ENCODE measurements at regions not wholly inside any gene's neighbourhood (a gene's known extent, or its start where the extent isn't known, plus 50 kb on each side); places are given as distances from the start of the nearest gene placed in this dataset.

DNA sequence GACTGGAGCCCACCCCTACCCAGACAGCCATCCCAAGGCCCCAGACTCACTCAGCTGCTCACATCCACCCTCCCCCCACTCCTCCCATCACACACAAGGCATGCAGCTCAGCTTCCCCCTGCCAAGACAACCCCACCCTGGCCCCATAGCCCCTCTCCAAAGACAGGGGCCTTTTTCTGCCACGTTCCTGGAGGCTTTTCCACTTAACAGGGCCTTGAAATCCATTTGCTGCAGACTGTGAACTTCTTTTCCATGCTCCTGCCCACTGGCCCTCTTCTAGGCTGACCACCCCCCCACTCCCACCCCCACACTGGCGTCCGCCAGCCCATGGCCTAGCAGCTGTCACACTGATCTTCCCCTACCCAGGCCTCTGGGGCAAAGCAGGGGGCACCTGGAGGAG is 76.0 kb downstream of the PJA1 start:
- Histone ChIP-seq H4K5ac (ENCODE audit: low read depth, low read length) (no peak overlapping the region), H3K4me3 (ENCODE audit: insufficient read depth, low read depth, low read length) (no peak overlapping the region), H3K9ac (ENCODE audit: low read depth, low read length) (no peak overlapping the region), H2BK5ac (ENCODE audit: low read depth, low read length, poor library complexity, severe bottlenecking) (no peak overlapping the region), H3K9me1 (ENCODE audit: insufficient read depth, low read length) (no peaks in the 10 kb centered on the region), H3K14ac (replicated peaks; ENCODE audit: low read depth, low read length) (no peak overlapping the region), H3K4me1 (ENCODE audit: control insufficient read depth, insufficient read depth, low read length) (peaks cover 3% of the 10 kb centered on the region; the same call in 1 of the 2 replicates), H3K27me3 (ENCODE audit: control insufficient read depth, insufficient read depth, low read length) (peaks cover 43% of the 10 kb centered on the region), H4K91ac (ENCODE audit: insufficient read depth, low read depth, low read length) (no peak overlapping the region), H4K8ac (ENCODE audit: low read depth in 2 of 2, low read length in 2 of 2) (no peak overlapping the region), H3K79me1 (ENCODE audit: low read depth in 1 of 2, low read length in 2 of 2) (no peaks in the 10 kb centered on the region), H3K4me2 (ENCODE audit: low read depth, low read length) (no peak overlapping the region), H3K9me3 (ENCODE audit: control insufficient read depth, insufficient read depth, low read length) (no peaks in the 10 kb centered on the region), H2BK15ac (ENCODE audit: low read depth, low read length) (no peak overlapping the region), H2AK9ac (replicated peaks; ENCODE audit: low read depth, low read length, poor library complexity) (no peak overlapping the region), H2AFZ (replicated peaks; ENCODE audit: low read length, poor library complexity) (no peak overlapping the region), H3K56ac (ENCODE audit: extremely low read depth, insufficient read depth, low read length) (no peak overlapping the region), H2AK5ac (ENCODE audit: low read depth, low read length) (no peak overlapping the region), H3K27ac (ENCODE audit: insufficient read depth, low read length) (no peak overlapping the region), H2BK120ac (ENCODE audit: low read depth, low read length) (no peak overlapping the region), H3K36me3 (ENCODE audit: control insufficient read depth, insufficient read depth, low read length) (no peaks in the 10 kb centered on the region), H3K18ac (ENCODE audit: low read depth, low read length) (no peak overlapping the region), H3K4ac (ENCODE audit: low read depth, low read length) (no peak overlapping the region), H4K20me1 (ENCODE audit: insufficient read depth, low read length) (no peaks in the 10 kb centered on the region), H2BK20ac (ENCODE audit: low read depth, low read length) (no peak overlapping the region), H3K23ac (ENCODE audit: low read depth, low read length) (no peak overlapping the region)
- BruUV-seq (replicated peaks), result no TSS peak
- TF ChIP-seq SMC3 (IDR thresholded peaks at IDR 0.05; ENCODE audit: low read depth, low read length), result no peak
- TF ChIP-seq, protein P1, sequence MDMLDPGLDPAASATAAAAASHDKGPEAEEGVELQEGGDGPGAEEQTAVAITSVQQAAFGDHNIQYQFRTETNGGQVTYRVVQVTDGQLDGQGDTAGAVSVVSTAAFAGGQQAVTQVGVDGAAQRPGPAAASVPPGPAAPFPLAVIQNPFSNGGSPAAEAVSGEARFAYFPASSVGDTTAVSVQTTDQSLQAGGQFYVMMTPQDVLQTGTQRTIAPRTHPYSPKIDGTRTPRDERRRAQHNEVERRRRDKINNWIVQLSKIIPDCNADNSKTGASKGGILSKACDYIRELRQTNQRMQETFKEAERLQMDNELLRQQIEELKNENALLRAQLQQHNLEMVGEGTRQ (IDR thresholded peaks at IDR 0.05; ENCODE audit: low read depth, low read length), result no peak
- TF ChIP-seq POLR2A (IDR thresholded peaks at IDR 0.05; ENCODE audit: low read depth, low read length), result no peak
- no peak for TF ChIP-seq NFE2L2 (IDR thresholded peaks at IDR 0.05; ENCODE audit: low read depth, low read length)
- TF ChIP-seq, protein P2, sequence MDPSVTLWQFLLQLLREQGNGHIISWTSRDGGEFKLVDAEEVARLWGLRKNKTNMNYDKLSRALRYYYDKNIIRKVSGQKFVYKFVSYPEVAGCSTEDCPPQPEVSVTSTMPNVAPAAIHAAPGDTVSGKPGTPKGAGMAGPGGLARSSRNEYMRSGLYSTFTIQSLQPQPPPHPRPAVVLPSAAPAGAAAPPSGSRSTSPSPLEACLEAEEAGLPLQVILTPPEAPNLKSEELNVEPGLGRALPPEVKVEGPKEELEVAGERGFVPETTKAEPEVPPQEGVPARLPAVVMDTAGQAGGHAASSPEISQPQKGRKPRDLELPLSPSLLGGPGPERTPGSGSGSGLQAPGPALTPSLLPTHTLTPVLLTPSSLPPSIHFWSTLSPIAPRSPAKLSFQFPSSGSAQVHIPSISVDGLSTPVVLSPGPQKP (IDR thresholded peaks at IDR 0.05; ENCODE audit: borderline replicate concordance, low read depth, low read length), result no peak
- TF ChIP-seq RAD21 (IDR thresholded peaks at IDR 0.05; ENCODE audit: low read length), result no peak
- no peak for TF ChIP-seq CHD1 (IDR thresholded peaks at IDR 0.05; ENCODE audit: low read depth, low read length)
- dilution Hi-C loops (cut with HindIII; ENCODE audit: low sequenced_read_pairs, unreplicated experiment), result no loop called here
- ATAC-seq (ENCODE audit: low read depth) (no peak), DNase-seq (no peak)
- WGBS, 2 experiments (ENCODE audit: extremely low coverage in 2 of 2, insufficient read length in 1 of 2), result 33% methylated on average over 1 of the region's 3 CpGs; no CpG with 5 or more reads in 1 of the 2 experiments
- intact Hi-C loops (cut with micrococcal nuclease), result loop anchor here (10.0 kb wide), 1 partner anchor 196 kb away; no protein-coding TSS in a partner anchor
- in situ Hi-C loops (cut with MboI; ENCODE audit: low sequenced_read_pairs), result no loop called here
- ChIA-PET CTCF (no interaction called here), POLR2A (ENCODE audit: unreplicated experiment) (no interaction called here)

Data from IMR-90 (cell line).